Right lobe of liver (tissue), 6 donors: ENCODE measurements at regions not wholly inside any gene's neighbourhood (a gene's known extent, or its start where the extent isn't known, plus 50 kb on each side); places are given as distances from the start of the nearest gene placed in this dataset.

ENCODE experiments used
- ATAC-seq, 4 donors: fragments of 200-7000 bp; cut with Tn5 transposase; one replicate each; pipeline ENCODE4 v1.9.1; 2020; ENCODE audit warnings: mild to moderate bottlenecking in 4 of 4, moderate library complexity in 4 of 4
- DNase-seq, 3 donors: peaks; one replicate each; pipeline ENCODE4 v3.0.0-alpha.2; 2020
- H3K27ac ChIP-seq, 3 donors: fragments of 200-600 bp; one replicate each; pipeline ENCODE4 v1.8.0; 2022
- H3K27me3 ChIP-seq, 2 donors: fragments of 200-600 bp; one replicate each; pipeline ENCODE4 v1.8.0; 2022
- H3K36me3 ChIP-seq, 4 donors: fragments of 200-600 bp; sonication (generic) in 1 of 4; one replicate each; pipeline versions ENCODE4 v1.5.1 to v1.8.0; 2017 to 2022; ENCODE audit warnings: control low read depth in 1 of 4
- H3K4me1 ChIP-seq, 4 donors: fragments of 200-600 bp; sonication (generic) in 1 of 4; one replicate each; pipeline versions ENCODE4 v1.5.1 to v1.8.0; 2017 to 2022; ENCODE audit warnings: control low read depth in 1 of 4
- H3K4me3 ChIP-seq, 3 donors: fragments of 200-600 bp; one replicate each; pipeline ENCODE4 v1.8.0; 2022
- H3K9me3 ChIP-seq, 4 donors: fragments of 200-600 bp; sonication (generic) in 1 of 4; one replicate each; pipeline versions ENCODE4 v1.5.1 to v1.8.0; 2017 to 2022; ENCODE audit warnings: control low read depth in 1 of 4
- CTCF ChIP-seq, 4 donors: fragments of 200-600 bp in 3 of 4; fragments of 450-650 bp in 1 of 4; IDR thresholded peaks; one replicate each; pipeline versions ENCODE4 v1.5.1 to v1.8.0; 2016 to 2022; ENCODE audit warnings: antibody characterized with exemption in 4 of 4, mild to moderate bottlenecking in 2 of 4
- POLR2A ChIP-seq: fragments of 450-650 bp; IDR thresholded peaks from one replicate; pipeline ENCODE4 v1.6.1; 2017; ENCODE audit warnings: antibody characterized with exemption, mild to moderate bottlenecking
- WGBS: methylation state at CpG from one replicate; pipeline ENCODE4 v1.1.6; 2018; ENCODE audit warnings: low coverage, low lambda C conversion rate; ENCODE audit not compliant: insufficient coverage; ENCODE audit errors: missing lambda C conversion rate; 5-methylcytosine and 5-hydroxymethylcytosine counted together
- intact Hi-C, 2 donors: fragments of 100-400 bp; cut with DNase I; formaldehyde crosslinking; loops; one replicate each; pipeline versions ENCODE4 v1.11.2 to v1.14.1; 2022
- donor health status: DM: no; HTN: yes; CAD: no.
- donor health status: DM: no; HTN: no; CAD: no.
- donor health status: DM: no; HTN: no; CAD: no.
- donor health status: DM: no; HTN: yes; CAD: no.
- donor health status: DM: no; HTN: yes; CAD: no.

- H3K4me3 ChIP-seq, result no peak overlapping the region
- DNase-seq (no peak), ATAC-seq (no peak)
- H3K27ac ChIP-seq, result no peak overlapping the region
- intact Hi-C loops, result no loop called here
- WGBS, result 52% methylated on average over 2 of the region's 2 CpGs
- no peaks in the 10 kb centered on the region for H3K27me3 ChIP-seq
- no peaks in the 10 kb centered on the region for H3K9me3 ChIP-seq
- no peaks in the 10 kb centered on the region for H3K36me3 ChIP-seq
- no peaks in the 10 kb centered on the region for H3K4me1 ChIP-seq
- TF ChIP-seq POLR2A, result no peak
- no peak for TF ChIP-seq CTCF (IDR thresholded peaks at IDR 0.05)
These were observed 410.2 kb downstream of the MMUT start for GRCh38 chr6:49052901-49053300.

- H3K27me3 ChIP-seq, result no peaks in the 10 kb centered on the region
- no peak for ATAC-seq
- no peaks in the 10 kb centered on the region for H3K36me3 ChIP-seq
- TF ChIP-seq CTCF (IDR thresholded peaks at IDR 0.05), result no peak
- no peak for TF ChIP-seq POLR2A
- H3K4me3 ChIP-seq, result no peak overlapping the region
- H3K9me3 ChIP-seq, result no peaks in the 10 kb centered on the region
- no peaks in the 10 kb centered on the region for H3K4me1 ChIP-seq
- WGBS, result 26% methylated on average over 1 of the region's 1 CpG
- no peak for DNase-seq
- intact Hi-C loops, result no loop called here
- no peak overlapping the region for H3K27ac ChIP-seq
These were observed 411.8 kb downstream of the MMUT start for GRCh38 chr6:49051281-49051680.

GRCh38 chr6:49050584-49050983 lies 412.5 kb downstream of the MMUT start:
- Histone ChIP-seq H3K9me3 (no peaks in the 10 kb centered on the region), H3K27ac (no peak overlapping the region), H3K36me3 (no peaks in the 10 kb centered on the region), H3K4me3 (no peak overlapping the region), H3K27me3 (no peaks in the 10 kb centered on the region), H3K4me1 (no peaks in the 10 kb centered on the region)
- 50% methylated on average over 1 of the region's 1 CpG for WGBS
- intact Hi-C loops, result no loop called here
- DNase-seq, result no peak
- ATAC-seq, result no peak
- TF ChIP-seq POLR2A, result no peak
- TF ChIP-seq CTCF (IDR thresholded peaks at IDR 0.05), result no peak

- TF ChIP-seq CTCF (IDR thresholded peaks at IDR 0.05) (no peak), POLR2A (no peak)
- 63% methylated on average over 2 of the region's 2 CpGs for WGBS
- no peaks in the 10 kb centered on the region for H3K36me3 ChIP-seq
- no peak for DNase-seq
- intact Hi-C loops, result no loop called here
- H3K27me3 ChIP-seq, result no peaks in the 10 kb centered on the region
- H3K4me1 ChIP-seq, result no peaks in the 10 kb centered on the region
- H3K9me3 ChIP-seq, result no peaks in the 10 kb centered on the region
- no peak for ATAC-seq
- H3K27ac ChIP-seq, result no peak overlapping the region
- no peak overlapping the region for H3K4me3 ChIP-seq
These were observed 424.7 kb downstream of the MMUT start for GRCh38 chr6:49038294-49038822.
